Chondrocyte (in vitro differentiated cells): ENCODE measurements at regions not wholly inside any gene's neighbourhood (a gene's known extent, or its start where the extent isn't known, plus 50 kb on each side); places are given as distances from the start of the nearest gene placed in this dataset.

Experiments used
- DNase-seq: peaks from one replicate; pipeline ENCODE4 v3.0.0; 2021; ENCODE audit warnings: mixed read lengths, low spot score
- H3K27ac Mint-ChIP-seq: one replicate; pipeline ENCODE4 v1.8.0; 2021; ENCODE audit warnings: mild to moderate bottlenecking, moderate library complexity, mixed read lengths; ENCODE audit not compliant: unreplicated experiment
- H3K27me3 Mint-ChIP-seq: 2 replicates; pipeline ENCODE4 v1.8.0; 2021; ENCODE audit warnings: low read depth, mixed read lengths
- H3K36me3 Mint-ChIP-seq: 2 replicates; pipeline ENCODE4 v1.8.0; 2021; ENCODE audit warnings: low read depth, mixed read lengths
- H3K4me1 Mint-ChIP-seq: 2 replicates; pipeline ENCODE4 v1.8.0; 2021; ENCODE audit warnings: low read depth, mild to moderate bottlenecking, mixed read lengths
- H3K4me3 Mint-ChIP-seq: one replicate; pipeline ENCODE4 v1.8.0; 2021; ENCODE audit warnings: mild to moderate bottlenecking, moderate library complexity, mixed read lengths; ENCODE audit not compliant: unreplicated experiment
- H3K9me3 Mint-ChIP-seq: 2 replicates; pipeline ENCODE4 v1.8.0; 2021; ENCODE audit warnings: low read depth, mixed read lengths
- CTCF ChIP-seq: fragments of 200-600 bp; sonication (generic); IDR thresholded peaks from 2 replicates; pipeline ENCODE4 v1.5.0; 2021; ENCODE audit warnings: antibody characterized with exemption, mild to moderate bottlenecking, moderate library complexity

- no peaks in the 10 kb centered on the region for H3K9me3 Mint-ChIP-seq
- no peak overlapping the region for H3K4me3 Mint-ChIP-seq
- H3K4me1 Mint-ChIP-seq: peaks cover 7% of the 10 kb centered on the region
- no peak overlapping the region for H3K27ac Mint-ChIP-seq
- H3K27me3 Mint-ChIP-seq: no peaks in the 10 kb centered on the region
- TF ChIP-seq CTCF: no peak
- DNase-seq: no peak
- no peaks in the 10 kb centered on the region for H3K36me3 Mint-ChIP-seq
Observed at GRCh38 chr4:127240764-127241105, 392.0 kb upstream of the INTU start.

DNA sequence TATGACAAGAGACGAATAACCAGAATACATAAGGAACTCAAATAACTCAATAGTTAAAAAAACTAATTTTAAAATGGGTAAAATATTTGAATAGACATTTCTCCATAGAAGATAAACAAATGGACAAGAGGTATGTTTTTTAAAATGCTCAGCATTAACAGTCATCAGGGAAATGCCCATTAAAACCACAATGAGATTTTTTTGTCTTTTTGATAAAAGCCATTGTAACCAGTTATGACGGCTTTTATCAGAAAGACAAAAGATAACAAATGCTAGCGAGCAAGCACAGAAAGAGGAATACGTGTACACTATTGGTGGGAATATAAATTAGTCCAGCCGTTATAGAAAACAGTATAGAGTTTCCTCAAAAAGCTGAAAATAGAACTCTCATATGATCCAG lies 388.2 kb upstream of the INTU start:
- Mint-ChIP-seq H3K9me3 (no peaks in the 10 kb centered on the region), H3K27ac (no peak overlapping the region), H3K27me3 (no peaks in the 10 kb centered on the region), H3K4me1 (peaks cover 16% of the 10 kb centered on the region), H3K4me3 (no peak overlapping the region), H3K36me3 (no peaks in the 10 kb centered on the region)
- TF ChIP-seq CTCF: no peak
- no peak for DNase-seq

DNA sequence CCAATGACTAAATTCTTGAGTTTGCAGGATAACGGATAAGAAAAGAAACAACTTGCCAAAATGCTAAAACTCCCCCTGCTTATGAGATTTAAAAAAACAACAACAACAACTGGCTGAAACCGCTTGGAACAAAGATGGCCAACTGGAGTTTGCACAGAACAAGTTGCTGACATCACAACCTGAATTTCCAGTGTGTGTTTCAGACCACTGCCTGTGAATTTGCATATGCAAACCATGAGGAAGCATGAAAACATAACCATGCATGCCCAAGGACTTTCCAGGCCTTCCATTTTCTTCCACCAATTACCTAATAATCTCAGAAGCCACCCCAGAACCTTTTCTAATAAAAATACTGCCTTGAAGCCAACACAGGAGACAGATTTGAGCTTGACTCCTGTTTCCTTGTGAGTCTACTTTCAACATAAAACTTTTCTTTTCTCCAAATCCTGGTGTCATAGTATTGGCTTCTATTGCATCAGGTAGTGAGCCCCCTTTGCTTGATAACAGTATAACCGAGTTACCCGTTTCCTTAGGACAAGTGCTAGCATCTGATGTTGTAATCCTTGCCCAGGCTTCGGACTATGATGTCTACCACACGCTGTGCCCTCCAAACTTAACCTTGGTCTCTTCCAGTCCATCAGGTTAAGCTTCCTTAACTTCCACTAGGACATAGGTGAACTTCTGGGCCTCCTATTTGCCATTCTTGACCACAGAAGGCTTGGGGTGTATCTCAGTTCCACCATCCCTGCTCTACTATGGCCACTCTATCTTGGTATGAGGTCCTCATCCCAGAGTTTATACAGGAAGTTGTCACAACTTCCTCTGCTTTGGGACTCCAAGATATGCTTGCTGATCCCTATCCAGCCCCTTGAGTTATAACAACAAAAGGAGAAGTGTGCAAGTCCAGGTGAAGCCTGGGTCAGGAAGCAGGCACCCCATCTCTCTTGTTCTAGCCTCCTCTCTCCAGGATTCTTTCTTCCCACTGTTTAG lies 385.5 kb upstream of the INTU start:
- no peak overlapping the region for H3K27ac Mint-ChIP-seq
- H3K36me3 Mint-ChIP-seq: no peaks in the 10 kb centered on the region
- H3K9me3 Mint-ChIP-seq: no peaks in the 10 kb centered on the region
- DNase-seq: no peak
- peaks cover 20% of the 10 kb centered on the region for H3K4me1 Mint-ChIP-seq
- no peak for TF ChIP-seq CTCF
- no peak overlapping the region for H3K4me3 Mint-ChIP-seq
- H3K27me3 Mint-ChIP-seq: no peaks in the 10 kb centered on the region

DNA sequence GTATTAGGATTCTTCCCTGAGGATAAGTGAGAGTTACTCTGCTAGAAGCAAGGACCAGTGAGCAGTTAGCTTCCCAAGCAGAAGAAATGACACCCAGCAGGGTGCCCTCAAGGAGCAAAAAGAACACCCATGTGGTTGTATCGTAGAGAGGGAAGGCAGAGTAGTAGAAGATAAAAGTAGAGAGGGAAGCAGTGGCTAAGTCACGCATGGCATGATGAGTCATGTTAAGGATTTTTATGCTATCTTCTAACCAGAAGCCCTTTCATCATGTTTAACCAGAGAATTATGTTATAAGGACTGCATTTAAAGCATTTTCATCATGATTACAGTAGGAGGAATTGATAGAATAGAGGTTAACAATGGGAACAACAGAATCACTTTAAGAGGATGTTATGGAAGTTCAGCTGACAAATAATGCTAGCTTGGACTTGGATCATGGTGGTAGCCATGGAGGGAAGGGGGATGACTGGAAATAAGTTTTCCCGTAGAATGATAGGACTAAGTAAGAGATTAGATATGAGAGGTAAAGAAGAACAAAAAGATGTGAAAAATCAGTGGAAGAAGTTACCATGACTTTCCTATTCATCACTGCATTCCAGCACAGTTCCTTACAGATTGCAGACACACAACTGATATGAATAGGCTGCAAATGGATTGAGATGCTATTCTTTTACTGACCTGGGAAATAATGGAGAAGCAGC lies 383.5 kb upstream of the INTU start:
- no peak for DNase-seq
- Mint-ChIP-seq H3K9me3 (no peaks in the 10 kb centered on the region), H3K36me3 (no peaks in the 10 kb centered on the region), H3K27me3 (no peaks in the 10 kb centered on the region), H3K4me3 (no peak overlapping the region), H3K27ac (peak overlapping the region; percentile 39), H3K4me1 (peaks cover 20% of the 10 kb centered on the region)
- TF ChIP-seq CTCF: no peak

GRCh38 chr4:127249767-127250108 lies 383.0 kb upstream of the INTU start:
- Mint-ChIP-seq H3K27ac (no peak overlapping the region), H3K4me1 (peaks cover 20% of the 10 kb centered on the region), H3K9me3 (peaks cover 3% of the 10 kb centered on the region), H3K36me3 (no peaks in the 10 kb centered on the region), H3K4me3 (no peak overlapping the region), H3K27me3 (no peaks in the 10 kb centered on the region)
- DNase-seq: no peak
- TF ChIP-seq CTCF: no peak
